Liver (tissue), 3 donors: ENCODE measurements at regions not wholly inside any gene's neighbourhood (a gene's known extent, or its start where the extent isn't known, plus 50 kb on each side); places are given as distances from the start of the nearest gene placed in this dataset.

ENCODE experiments used
- GABPA ChIP-seq, 2 donors: IDR thresholded peaks in 1 of 2; conservative IDR thresholded peaks in 1 of 2; 2 replicates each; pipeline ENCODE4 v1.6.1; 2016; ENCODE audit warnings: antibody characterized with exemption in 2 of 2, mild to moderate bottlenecking in 1 of 2, moderate library complexity in 1 of 2
- RAD21 ChIP-seq, 2 donors: IDR thresholded peaks; 2 replicates each; pipeline ENCODE4 v1.6.1; 2016; ENCODE audit warnings: antibody characterized with exemption in 2 of 2, mild to moderate bottlenecking in 2 of 2
- SP1 ChIP-seq: IDR thresholded peaks from 2 replicates; pipeline ENCODE4 v1.6.1; 2018; ENCODE audit warnings: antibody characterized with exemption, mild to moderate bottlenecking
- TAF1 ChIP-seq: conservative IDR thresholded peaks from 2 replicates; pipeline ENCODE4 v1.6.1; 2016; ENCODE audit warnings: antibody characterized with exemption, mild to moderate bottlenecking
- TF ChIP-seq, protein P1 (sequence below): fragments of 150-350 bp; IDR thresholded peaks from 2 replicates; pipeline ENCODE4 v1.5.1; 2017; ENCODE audit warnings: improper control_type of control experiment, low read depth, low read length; ENCODE audit not compliant: missing input control
- donor health status: healthy.
- donor health status: healthy.

GRCh38 chr1:191892716-191893115 is 265.5 kb upstream of the RGS18 start:
- TF ChIP-seq, protein P1, sequence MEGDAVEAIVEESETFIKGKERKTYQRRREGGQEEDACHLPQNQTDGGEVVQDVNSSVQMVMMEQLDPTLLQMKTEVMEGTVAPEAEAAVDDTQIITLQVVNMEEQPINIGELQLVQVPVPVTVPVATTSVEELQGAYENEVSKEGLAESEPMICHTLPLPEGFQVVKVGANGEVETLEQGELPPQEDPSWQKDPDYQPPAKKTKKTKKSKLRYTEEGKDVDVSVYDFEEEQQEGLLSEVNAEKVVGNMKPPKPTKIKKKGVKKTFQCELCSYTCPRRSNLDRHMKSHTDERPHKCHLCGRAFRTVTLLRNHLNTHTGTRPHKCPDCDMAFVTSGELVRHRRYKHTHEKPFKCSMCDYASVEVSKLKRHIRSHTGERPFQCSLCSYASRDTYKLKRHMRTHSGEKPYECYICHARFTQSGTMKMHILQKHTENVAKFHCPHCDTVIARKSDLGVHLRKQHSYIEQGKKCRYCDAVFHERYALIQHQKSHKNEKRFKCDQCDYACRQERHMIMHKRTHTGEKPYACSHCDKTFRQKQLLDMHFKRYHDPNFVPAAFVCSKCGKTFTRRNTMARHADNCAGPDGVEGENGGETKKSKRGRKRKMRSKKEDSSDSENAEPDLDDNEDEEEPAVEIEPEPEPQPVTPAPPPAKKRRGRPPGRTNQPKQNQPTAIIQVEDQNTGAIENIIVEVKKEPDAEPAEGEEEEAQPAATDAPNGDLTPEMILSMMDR = no peak
- TF ChIP-seq RAD21 (IDR thresholded peaks at IDR 0.05) (no peak), SP1 (no peak), GABPA (IDR thresholded peaks at IDR 0.05 in 1 of 2, conservative IDR thresholded peaks at IDR 0.05 in 1 of 2) (no peak), TAF1 (no peak)
